ENCODE measurements at regions not wholly inside any gene's neighbourhood (a gene's known extent, or its start where the extent isn't known, plus 50 kb on each side); places are given as distances from the start of the nearest gene placed in this dataset.
A peak's percentile ranks its signal among the peaks of the same experiment; 100 is the strongest.

GRCh38 chr1:216841165-216841564 lies 117.9 kb upstream of the ESRRG start:
- peak; percentile 62; the same call in 1 of the 2 replicates for TF ChIP-seq TCF4 (CRISPR knock-in tag; IDR thresholded peaks at IDR 0.05; ENCODE audit: borderline replicate concordance)
- no peak for TF ChIP-seq ARNTL (CRISPR knock-in tag; IDR thresholded peaks at IDR 0.05; ENCODE audit: borderline replicate concordance, low read depth)
- no peak for TF ChIP-seq POU6F1 (CRISPR knock-in tag; IDR thresholded peaks at IDR 0.05; ENCODE audit: borderline replicate concordance, low read depth)
- ATAC-seq = peak; percentile 56; the same call in 2 of the 3 replicates

GRCh38 chr1:216836316-216836715 lies 113.1 kb upstream of the ESRRG start:
- ATAC-seq = no peak
- TF ChIP-seq PPARA (CRISPR knock-in tag; IDR thresholded peaks at IDR 0.05; ENCODE audit: borderline replicate concordance) = no peak
- TF ChIP-seq ISL1 (CRISPR knock-in tag; IDR thresholded peaks at IDR 0.05) = no peak
- no peak for TF ChIP-seq CSDC2 (CRISPR knock-in tag; IDR thresholded peaks at IDR 0.05)
- TF ChIP-seq ZNF565 (CRISPR knock-in tag; conservative IDR thresholded peaks at IDR 0.05; ENCODE audit: low read depth) = no peak
- no peak for TF ChIP-seq SNAI2 (CRISPR knock-in tag; IDR thresholded peaks at IDR 0.05)

- TF ChIP-seq ZNF70 (CRISPR knock-in tag; IDR thresholded peaks at IDR 0.05) (no peak), TSHZ2 (CRISPR knock-in tag; IDR thresholded peaks at IDR 0.05) (no peak), RARB (CRISPR knock-in tag; IDR thresholded peaks at IDR 0.05) (no peak), SNAI2 (CRISPR knock-in tag; IDR thresholded peaks at IDR 0.05) (no peak), TCF4 (CRISPR knock-in tag; IDR thresholded peaks at IDR 0.05; ENCODE audit: borderline replicate concordance) (no peak), ARNTL (CRISPR knock-in tag; IDR thresholded peaks at IDR 0.05; ENCODE audit: borderline replicate concordance, low read depth) (no peak), TOX (CRISPR knock-in tag; IDR thresholded peaks at IDR 0.05; ENCODE audit: borderline replicate concordance) (no peak)
- ATAC-seq = no peak
Observed at GRCh38 chr1:216833509-216833908, 110.3 kb upstream of the ESRRG start.

- TF ChIP-seq ZC3H10 (CRISPR knock-in tag; IDR thresholded peaks at IDR 0.05) (no peak), OSR1 (CRISPR knock-in tag; IDR thresholded peaks at IDR 0.05) (no peak)
- no peak for ATAC-seq
Observed at GRCh38 chr1:216832192-216832591, 109.0 kb upstream of the ESRRG start.

GRCh38 chr1:216830424-216831210 lies 107.4 kb upstream of the ESRRG start:
- ATAC-seq = peak; percentile 30; the same call in 1 of the 3 replicates
- TF ChIP-seq ARNTL (CRISPR knock-in tag; IDR thresholded peaks at IDR 0.05; ENCODE audit: borderline replicate concordance, low read depth) (no peak), ZFP3 (CRISPR knock-in tag; IDR thresholded peaks at IDR 0.05) (no peak), CSRNP3 (CRISPR knock-in tag; IDR thresholded peaks at IDR 0.05) (no peak), ZNF565 (CRISPR knock-in tag; conservative IDR thresholded peaks at IDR 0.05; ENCODE audit: low read depth) (no peak), ESRRG (CRISPR knock-in tag; IDR thresholded peaks at IDR 0.05) (no peak), ZFP30 (CRISPR knock-in tag; IDR thresholded peaks at IDR 0.05) (no peak), OSR1 (CRISPR knock-in tag; IDR thresholded peaks at IDR 0.05) (no peak), POU6F1 (CRISPR knock-in tag; IDR thresholded peaks at IDR 0.05; ENCODE audit: borderline replicate concordance, low read depth) (no peak), ZNF8 (CRISPR knock-in tag; IDR thresholded peaks at IDR 0.05) (no peak), CREB5 (CRISPR knock-in tag; IDR thresholded peaks at IDR 0.05; ENCODE audit: low read depth) (no peak), ZC3H10 (CRISPR knock-in tag; IDR thresholded peaks at IDR 0.05) (no peak), PATZ1 (CRISPR knock-in tag; IDR thresholded peaks at IDR 0.05; ENCODE audit: borderline replicate concordance) (no peak), SNAI2 (CRISPR knock-in tag; IDR thresholded peaks at IDR 0.05) (no peak)

All from SK-N-SH treated with all-trans-retinoic acid at 6 μM for 48 hours (cell line).